Breast epithelium (tissue), 4 donors: ENCODE measurements at regions not wholly inside any gene's neighbourhood (a gene's known extent, or its start where the extent isn't known, plus 50 kb on each side); places are given as distances from the start of the nearest gene placed in this dataset.
"Not testable (repeated sequence)": the region's sequence is repeated elsewhere in the genome, so short reads cannot be mapped to it uniquely, and the experiment has no call there.

Source experiments
- DNase-seq, 2 donors: peaks; one replicate each; pipeline ENCODE4 v3.0.0-alpha.2; 2019; ENCODE audit warnings: low spot score in 2 of 2
- H3K27ac ChIP-seq, 2 donors: fragments of 200-600 bp; sonication (generic) in 1 of 2; one replicate each; pipeline ENCODE4 v1.5.1; 2016 to 2019; ENCODE audit warnings: mild to moderate bottlenecking in 1 of 2
- H3K27me3 ChIP-seq, 2 donors: fragments of 200-600 bp; sonication (generic) in 1 of 2; one replicate each; pipeline versions ENCODE4 v1.5.1 to v1.6.0; 2017 to 2019; ENCODE audit warnings: control low read depth in 1 of 2, mild to moderate bottlenecking in 1 of 2
- H3K36me3 ChIP-seq: fragments of 200-600 bp; one replicate; pipeline ENCODE4 v1.5.1; 2019
- H3K4me1 ChIP-seq, 2 donors: fragments of 200-600 bp; sonication (generic); one replicate each; pipeline ENCODE4 v1.5.1; 2016 to 2019; ENCODE audit warnings: control low read depth in 1 of 2
- H3K4me3 ChIP-seq, 3 donors: fragments of 200-600 bp; sonication (generic); 1 replicate in 2 of 3; 2 replicates in 1 of 3; pipeline ENCODE4 v1.5.1; 2016 to 2019; ENCODE audit warnings: mild to moderate bottlenecking in 3 of 3, moderate library complexity in 2 of 3
- H3K9me3 ChIP-seq, 2 donors: fragments of 200-600 bp; sonication (generic) in 1 of 2; one replicate each; pipeline ENCODE4 v1.5.1; 2016 to 2019; ENCODE audit warnings: control low read depth in 1 of 2
- POLR2A ChIP-seq: fragments of 450-650 bp; IDR thresholded peaks from one replicate; pipeline ENCODE4 v1.6.1; 2016; ENCODE audit warnings: antibody characterized with exemption, mild to moderate bottlenecking, moderate library complexity
- POLR2AphosphoS5 ChIP-seq, 3 donors: sonication (generic); formaldehyde crosslinking; IDR thresholded peaks; one replicate each; pipeline ENCODE4 v1.6.1; 2017; ENCODE audit warnings: antibody characterized with exemption in 3 of 3
- intact Hi-C: fragments of 100-400 bp; cut with DNase I; formaldehyde crosslinking; loops from one replicate; pipeline ENCODE4 v1.15.1; 2023; ENCODE audit warnings: low total_unique reads
- TF ChIP-seq, protein P1 (sequence below), 3 donors: fragments of 450-650 bp; IDR thresholded peaks; one replicate each; pipeline ENCODE4 v1.5.1; 2016 to 2017; ENCODE audit warnings: antibody characterized with exemption in 3 of 3, mild to moderate bottlenecking in 3 of 3, moderate library complexity in 3 of 3

DNA sequence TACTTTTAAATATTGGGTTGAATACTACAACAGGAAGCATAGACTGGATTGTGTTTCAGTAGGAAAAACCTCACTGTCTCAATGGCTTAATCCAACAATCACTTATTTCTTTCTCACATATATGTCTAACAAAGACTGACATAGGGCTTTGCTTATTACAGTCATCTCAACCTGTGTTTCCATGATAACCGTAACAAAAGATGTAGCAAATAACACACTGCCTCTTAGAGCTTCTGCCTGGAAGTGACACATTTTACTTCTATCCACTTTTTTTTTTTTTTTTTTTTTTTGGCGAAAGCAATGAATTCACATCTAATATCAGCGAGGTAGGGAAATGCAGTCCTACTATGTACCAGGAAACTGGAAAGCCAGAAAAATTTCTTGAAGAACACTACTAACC lies 204.9 kb upstream of the CDKN2B start:
- Histone ChIP-seq H3K27me3 (no peaks in the 10 kb centered on the region), H3K9me3 (no peaks in the 10 kb centered on the region), H3K4me1 (no peaks in the 10 kb centered on the region), H3K4me3 (no peak overlapping the region), H3K36me3 (no peaks in the 10 kb centered on the region), H3K27ac (no peak overlapping the region)
- intact Hi-C loops = no loop called here
- no peak for DNase-seq
- TF ChIP-seq, protein P1, sequence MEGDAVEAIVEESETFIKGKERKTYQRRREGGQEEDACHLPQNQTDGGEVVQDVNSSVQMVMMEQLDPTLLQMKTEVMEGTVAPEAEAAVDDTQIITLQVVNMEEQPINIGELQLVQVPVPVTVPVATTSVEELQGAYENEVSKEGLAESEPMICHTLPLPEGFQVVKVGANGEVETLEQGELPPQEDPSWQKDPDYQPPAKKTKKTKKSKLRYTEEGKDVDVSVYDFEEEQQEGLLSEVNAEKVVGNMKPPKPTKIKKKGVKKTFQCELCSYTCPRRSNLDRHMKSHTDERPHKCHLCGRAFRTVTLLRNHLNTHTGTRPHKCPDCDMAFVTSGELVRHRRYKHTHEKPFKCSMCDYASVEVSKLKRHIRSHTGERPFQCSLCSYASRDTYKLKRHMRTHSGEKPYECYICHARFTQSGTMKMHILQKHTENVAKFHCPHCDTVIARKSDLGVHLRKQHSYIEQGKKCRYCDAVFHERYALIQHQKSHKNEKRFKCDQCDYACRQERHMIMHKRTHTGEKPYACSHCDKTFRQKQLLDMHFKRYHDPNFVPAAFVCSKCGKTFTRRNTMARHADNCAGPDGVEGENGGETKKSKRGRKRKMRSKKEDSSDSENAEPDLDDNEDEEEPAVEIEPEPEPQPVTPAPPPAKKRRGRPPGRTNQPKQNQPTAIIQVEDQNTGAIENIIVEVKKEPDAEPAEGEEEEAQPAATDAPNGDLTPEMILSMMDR (IDR thresholded peaks at IDR 0.05) = no peak
- TF ChIP-seq POLR2A = no peak
- no peak for TF ChIP-seq POLR2AphosphoS5 (IDR thresholded peaks at IDR 0.05)

DNA sequence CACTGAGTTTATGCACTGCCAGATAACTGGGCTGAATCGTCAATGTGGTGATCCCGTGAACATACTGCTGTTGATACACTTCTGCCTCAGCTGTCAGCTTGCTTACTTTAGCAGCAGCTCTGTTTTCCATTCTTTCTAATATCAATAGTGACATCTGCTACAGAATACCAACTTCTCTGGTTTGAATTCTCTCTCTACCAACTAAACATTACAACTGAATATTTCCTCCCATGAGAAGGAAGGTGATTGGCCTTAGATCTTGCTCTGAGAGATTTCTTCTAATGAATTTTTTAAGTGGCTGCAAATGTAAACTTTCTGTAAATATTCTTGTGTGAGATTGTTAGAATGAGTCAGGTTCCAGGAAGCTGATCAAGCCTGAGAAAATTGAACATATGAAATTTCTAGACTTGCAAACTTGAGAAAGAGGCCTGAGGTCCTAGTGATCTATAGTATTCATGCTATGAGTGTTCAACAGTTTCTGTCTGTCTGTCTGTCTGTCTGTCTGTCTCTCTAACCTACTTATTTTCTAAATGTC lies 205.5 kb upstream of the CDKN2B start:
- H3K9me3 ChIP-seq = no peaks in the 10 kb centered on the region
- no peak for DNase-seq
- no peak overlapping the region for H3K27ac ChIP-seq
- no peaks in the 10 kb centered on the region for H3K4me1 ChIP-seq
- H3K27me3 ChIP-seq = no peaks in the 10 kb centered on the region
- TF ChIP-seq POLR2AphosphoS5 (IDR thresholded peaks at IDR 0.05) (no peak), POLR2A (no peak)
- TF ChIP-seq, protein P1 (IDR thresholded peaks at IDR 0.05) = no peak
- intact Hi-C loops = no loop called here
- no peak overlapping the region for H3K4me3 ChIP-seq
- H3K36me3 ChIP-seq = no peaks in the 10 kb centered on the region

DNA sequence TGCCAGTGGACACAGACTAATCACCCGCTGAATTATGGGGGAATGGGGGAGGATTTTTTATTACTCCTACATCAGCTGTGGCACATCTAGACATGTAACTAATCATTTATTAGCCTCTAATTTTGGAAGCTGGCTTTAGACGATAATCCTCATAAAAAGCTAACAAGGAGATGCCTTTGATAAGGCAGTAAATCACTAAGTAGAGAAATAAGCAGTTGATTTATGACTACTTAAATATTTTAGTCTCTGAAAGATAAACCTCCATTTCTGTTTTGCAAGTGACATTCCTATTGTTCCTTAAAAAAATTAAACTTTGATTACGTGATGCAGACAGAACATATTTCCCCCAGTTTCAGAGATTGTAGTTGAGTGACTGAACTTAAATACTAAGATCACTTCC lies 206.4 kb upstream of the CDKN2B start:
- Histone ChIP-seq H3K9me3 (no peaks in the 10 kb centered on the region), H3K36me3 (no peaks in the 10 kb centered on the region), H3K27ac (no peak overlapping the region), H3K4me1 (no peaks in the 10 kb centered on the region), H3K4me3 (no peak overlapping the region), H3K27me3 (no peaks in the 10 kb centered on the region)
- TF ChIP-seq, protein P1 (IDR thresholded peaks at IDR 0.05) = no peak
- TF ChIP-seq POLR2A = no peak
- no peak for TF ChIP-seq POLR2AphosphoS5 (IDR thresholded peaks at IDR 0.05)
- intact Hi-C loops = no loop called here
- DNase-seq = no peak

DNA sequence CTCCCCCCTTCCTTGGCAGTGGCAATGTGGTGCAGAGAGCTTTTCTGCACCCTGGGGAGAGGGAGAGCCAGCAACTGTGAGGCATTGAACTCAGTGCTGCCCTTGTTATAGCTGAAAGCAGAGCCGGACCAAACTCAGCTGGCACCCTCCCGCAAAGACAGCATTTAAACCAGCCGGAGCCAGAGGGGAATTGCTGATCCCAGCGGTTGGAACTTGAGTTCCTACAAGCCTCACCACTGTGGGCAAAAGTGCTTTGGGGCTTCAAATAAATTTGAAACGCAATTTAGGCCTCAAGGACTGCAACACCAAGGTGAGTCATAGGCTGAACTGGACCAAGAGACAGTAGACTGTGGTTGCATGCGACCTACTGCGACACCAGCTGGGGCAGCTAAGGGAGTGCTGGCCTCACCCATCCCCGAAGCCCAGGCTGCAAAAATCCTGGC lies 207.6 kb upstream of the CDKN2B start:
- intact Hi-C loops = no loop called here
- DNase-seq = no peak

DNA sequence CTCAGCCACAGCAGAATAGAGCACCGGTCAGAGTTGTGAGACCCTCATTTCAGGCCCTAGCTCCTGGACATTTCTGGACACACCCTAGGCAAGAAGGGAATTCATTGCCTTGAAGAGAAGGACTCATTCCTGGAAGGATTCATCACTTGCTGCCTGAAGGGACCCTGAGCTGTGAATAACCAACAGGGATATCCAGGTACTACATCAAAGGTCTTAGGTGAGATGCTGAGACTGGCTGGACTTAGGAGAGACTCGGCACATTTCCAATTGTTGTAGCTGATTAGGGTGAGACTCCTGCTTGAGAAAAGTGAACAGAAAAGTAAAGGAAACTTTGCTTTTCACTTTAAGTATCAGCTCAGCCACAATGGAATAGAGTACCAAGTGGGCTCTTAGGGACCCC lies 208.1 kb upstream of the CDKN2B start:
- Histone ChIP-seq H3K9me3 (no peaks in the 10 kb centered on the region), H3K4me1 (no peaks in the 10 kb centered on the region), H3K27me3 (no peaks in the 10 kb centered on the region), H3K36me3 (no peaks in the 10 kb centered on the region), H3K27ac (no peak overlapping the region), H3K4me3 (no peak overlapping the region)
- no peak for DNase-seq
- intact Hi-C loops = no loop called here
- TF ChIP-seq POLR2A = no peak

More for the DNA sequence above, 207.6 kb upstream of the CDKN2B start:
- no peaks in the 10 kb centered on the region for H3K9me3 ChIP-seq
- H3K4me3 ChIP-seq = no peak overlapping the region
- H3K27me3 ChIP-seq = no peaks in the 10 kb centered on the region
- H3K36me3 ChIP-seq = no peaks in the 10 kb centered on the region
- no peak for TF ChIP-seq POLR2A
- TF ChIP-seq, protein P1 (IDR thresholded peaks at IDR 0.05) = no peak
- TF ChIP-seq POLR2AphosphoS5 (IDR thresholded peaks at IDR 0.05) = no peak
- H3K4me1 ChIP-seq = no peaks in the 10 kb centered on the region
- H3K27ac ChIP-seq = no peak overlapping the region

DNA sequence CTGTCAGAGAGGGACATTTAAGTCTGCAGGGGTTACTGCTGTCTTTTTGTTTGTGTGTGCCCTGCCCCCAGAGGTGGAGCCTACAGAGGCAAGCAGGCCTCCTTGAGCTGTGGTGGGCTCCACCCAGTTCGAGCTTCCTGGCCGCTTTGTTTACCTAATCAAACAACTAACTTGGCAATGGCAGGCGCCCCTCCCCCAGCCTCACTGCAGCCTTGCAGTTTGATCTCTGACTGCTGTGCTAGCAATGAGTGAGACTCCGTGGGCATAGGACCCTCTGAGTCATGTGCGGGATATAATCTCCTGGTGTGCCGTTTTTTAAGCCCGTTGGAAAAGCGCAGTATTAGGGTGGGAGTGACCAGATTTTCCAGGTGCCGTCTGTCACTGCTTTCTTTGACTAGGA lies 216.8 kb upstream of the CDKN2B start:
- intact Hi-C loops, H3K36me3 ChIP-seq, DNase-seq, H3K4me1 ChIP-seq, H3K4me3 ChIP-seq, H3K9me3 ChIP-seq, H3K27ac ChIP-seq, H3K27me3 ChIP-seq: not testable (repeated sequence)
